SHP77 treated with DMSO at 0.1 percent for 48 hours (cell line): ENCODE measurements at regions not wholly inside any gene's neighbourhood (a gene's known extent, or its start where the extent isn't known, plus 50 kb on each side); places are given as distances from the start of the nearest gene placed in this dataset.
"Not testable (repeated sequence)": the region's sequence is repeated elsewhere in the genome, so short reads cannot be mapped to it uniquely, and the experiment has no call there.

Experiments used
- DNase-seq: peaks from one replicate; lab custom pipeline; 2025; lab: John Stamatoyannopoulos, UW

DNA sequence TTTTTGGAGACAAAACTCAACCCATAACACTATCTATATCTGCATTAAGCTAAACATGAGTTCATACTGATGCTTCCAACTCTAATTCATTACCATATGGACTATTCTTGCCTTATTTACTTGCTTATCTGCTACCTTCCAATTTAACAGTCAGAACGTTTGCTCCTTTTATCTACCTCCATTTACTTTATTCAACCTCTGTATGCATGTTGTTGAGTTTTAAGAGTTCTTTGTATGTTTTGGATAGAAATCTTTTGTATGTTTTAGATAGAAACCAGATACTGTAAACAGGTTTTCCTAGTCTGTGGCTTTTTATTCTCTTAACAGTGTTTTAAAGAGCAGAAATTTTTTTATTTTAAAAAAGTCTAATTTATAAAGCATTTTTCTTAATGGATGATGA lies 542.2 kb upstream of the NDST4 start:
- DNase-seq = no peak

DNA sequence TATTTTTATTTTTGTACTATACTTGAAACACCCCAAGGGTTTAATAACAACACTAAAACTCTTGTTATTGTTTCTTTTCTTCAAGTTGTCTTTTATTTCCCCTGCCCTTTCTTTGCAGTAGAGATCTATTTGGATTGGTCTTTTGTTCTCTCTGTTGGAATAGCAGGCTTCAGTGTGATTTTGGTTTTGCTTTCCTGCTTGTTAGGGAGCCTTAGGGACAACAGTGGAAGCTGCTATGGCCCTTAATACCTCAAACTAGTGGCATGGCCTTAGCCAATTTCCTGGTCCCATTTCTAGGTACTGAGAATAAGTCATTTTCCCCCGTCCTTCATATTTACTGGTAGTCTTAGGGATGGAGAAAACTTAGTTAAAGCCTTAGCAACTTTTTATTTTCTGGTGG lies 535.4 kb upstream of the NDST4 start:
- DNase-seq = no peak

DNA sequence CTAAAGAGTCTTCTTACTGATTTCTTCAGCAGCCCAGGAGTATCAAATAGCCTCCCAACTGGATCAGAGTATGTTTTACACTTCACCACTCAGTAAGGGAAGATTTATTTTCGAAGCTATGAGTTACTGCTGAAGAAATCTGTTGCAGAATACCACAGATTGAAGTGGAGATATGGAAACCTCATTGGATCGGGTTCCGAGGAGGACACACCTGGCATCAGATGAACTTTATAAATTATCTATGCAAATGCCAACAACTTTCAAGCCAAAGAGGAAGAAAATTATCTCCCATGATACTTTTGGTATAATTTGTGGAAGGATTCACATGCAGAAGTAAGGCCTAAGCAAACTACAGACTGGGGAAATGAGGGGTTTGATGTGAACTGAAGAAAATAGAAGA lies 515.9 kb upstream of the NDST4 start:
- DNase-seq = no peak

DNA sequence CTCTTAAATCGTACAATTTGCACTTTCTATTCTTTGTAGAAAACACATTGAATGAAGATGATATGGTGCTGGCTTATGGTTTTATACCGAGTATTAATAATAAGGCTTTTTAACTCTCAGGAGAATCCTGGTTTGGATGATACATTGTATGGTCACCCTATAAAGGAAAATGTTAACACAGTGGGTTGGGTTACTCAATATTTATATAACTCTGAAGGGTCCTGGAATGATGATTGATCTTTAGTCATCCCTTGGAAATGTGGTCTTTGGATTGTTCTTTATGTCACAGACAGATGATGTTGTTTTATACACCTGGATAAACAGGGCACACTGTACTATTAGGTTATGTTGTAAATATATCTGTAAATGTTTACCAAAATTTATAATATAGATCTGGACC lies 496.2 kb upstream of the NDST4 start:
- no peak for DNase-seq

DNA sequence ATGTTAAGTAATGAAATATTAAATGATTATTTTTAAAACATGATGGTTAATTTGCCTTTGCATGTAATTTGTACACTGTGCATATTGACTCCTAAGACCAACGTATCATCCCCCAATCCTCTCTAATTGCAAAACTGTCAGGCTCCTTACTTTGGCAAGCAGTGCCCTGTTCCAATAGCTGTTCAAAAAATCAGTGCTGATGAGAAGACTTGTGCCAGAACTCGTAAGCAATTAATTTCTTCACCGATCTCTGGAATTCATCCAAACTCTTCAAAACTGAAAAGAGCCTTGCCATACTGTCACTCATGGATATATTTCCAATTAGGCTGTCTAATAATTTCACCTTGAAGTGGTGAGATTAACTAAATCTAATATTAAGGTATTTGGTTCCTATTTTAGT lies 493.9 kb upstream of the NDST4 start:
- DNase-seq = no peak

DNA sequence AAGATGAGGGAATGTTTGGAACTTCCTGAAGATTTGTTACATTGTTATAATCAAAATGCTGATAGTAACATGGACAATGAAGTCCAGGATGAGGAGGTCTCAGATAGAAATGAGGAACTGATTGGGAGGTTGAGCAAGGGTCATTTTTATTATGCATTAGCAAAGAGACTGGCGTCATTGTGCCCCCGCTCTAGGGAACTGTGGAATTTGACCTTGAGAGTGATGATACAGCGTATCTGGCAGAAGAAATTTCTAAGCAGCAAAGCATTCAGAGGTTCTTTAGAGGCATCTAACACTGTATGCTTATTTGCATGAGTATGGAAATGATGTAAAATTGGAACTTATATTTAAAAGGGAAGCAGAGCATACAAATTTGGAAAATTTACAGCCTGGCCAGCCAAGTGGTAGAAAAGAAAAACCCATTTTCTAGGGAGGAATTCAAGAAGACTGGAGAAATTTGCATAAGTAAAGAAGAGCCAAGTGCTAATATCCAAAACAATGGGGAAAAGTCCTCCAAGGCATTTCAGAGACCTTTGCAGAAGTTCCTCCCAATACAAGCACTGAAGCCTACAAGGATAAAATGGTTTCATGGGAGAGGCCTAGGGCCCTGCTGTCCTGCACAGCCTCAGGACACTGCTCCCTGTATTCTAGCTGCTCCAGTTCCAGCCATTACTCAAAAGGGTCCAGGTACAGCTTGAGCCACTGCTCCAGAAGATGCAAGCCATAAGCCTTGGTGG lies 483.0 kb upstream of the NDST4 start:
- no peak for DNase-seq

DNA sequence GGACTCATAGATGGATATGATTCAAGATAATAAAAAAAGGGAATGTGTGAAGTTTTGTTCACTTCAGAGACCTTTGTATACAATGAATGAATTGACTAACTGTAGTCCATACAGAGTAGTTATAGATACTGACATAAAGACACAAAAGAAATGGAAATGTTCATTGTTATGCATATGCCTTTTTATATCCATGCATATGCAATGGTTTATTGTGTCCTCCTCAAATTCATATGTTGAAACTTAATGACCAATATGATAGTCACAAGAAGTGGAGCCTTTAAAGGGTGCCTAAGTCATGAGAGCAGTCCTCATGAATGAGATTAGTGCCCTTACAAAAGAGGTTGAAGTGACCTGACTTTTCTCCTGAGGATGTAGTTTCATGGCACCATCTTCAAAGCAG lies 467.5 kb upstream of the NDST4 start:
- DNase-seq = no peak

DNA sequence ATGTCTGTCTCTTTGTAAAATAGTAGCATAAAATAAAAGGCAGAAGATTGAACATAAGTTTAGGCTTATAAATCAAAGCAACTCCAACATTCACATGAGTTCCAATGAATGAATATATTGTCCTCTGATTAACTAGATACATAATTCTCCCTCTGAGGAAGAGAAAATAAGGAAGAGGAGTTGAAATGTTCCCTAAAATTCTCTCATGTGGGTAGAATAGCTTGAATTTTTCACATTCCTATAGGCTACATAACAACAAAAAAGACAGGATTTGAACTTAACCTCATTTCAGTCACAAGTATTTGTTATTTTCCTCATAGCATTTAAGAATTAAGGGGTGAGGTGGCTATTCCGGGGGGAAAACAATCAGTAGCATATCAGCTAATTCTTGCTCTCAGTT lies 462.4 kb upstream of the NDST4 start:
- no peak for DNase-seq

DNA sequence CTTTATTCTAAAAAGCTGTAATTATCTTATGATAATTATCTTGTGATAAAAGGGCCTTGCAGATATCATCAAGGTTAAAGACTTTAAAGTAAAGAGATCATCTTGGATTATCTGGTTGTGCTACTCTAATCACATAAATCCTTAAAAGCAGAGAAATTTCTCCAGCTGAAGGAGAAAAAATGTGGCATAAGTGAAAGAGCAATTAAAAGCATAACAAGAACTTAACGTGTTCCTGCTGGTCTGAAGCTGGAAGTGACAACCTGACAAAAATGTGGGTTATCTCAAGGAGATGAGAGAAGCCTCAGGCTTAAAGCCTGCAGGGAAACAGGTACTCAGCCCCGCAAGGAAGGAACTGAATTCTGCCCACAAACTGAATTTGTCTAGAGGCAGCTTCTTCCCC lies 449.1 kb upstream of the NDST4 start:
- DNase-seq = no peak

DNA sequence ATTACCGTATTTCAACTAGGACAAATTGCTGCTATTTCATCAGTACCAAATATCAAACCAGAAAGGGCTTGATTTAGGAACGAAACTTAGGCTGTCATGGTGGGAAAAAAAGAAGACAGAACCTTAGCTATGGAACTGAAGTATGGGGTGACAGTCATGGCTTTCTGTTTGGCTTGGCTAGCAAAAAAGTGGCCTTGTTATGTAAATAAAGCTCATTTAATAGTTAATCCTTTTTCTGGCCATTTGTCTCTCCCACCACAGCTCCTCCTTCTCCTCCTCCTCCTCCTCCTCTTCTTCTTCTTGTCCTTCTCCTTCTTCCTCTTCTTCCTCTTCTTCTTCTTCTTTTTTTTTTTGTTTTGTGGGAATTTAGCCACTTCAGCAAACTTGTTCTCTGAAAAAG lies 434.7 kb upstream of the NDST4 start:
- DNase-seq = no peak

DNA sequence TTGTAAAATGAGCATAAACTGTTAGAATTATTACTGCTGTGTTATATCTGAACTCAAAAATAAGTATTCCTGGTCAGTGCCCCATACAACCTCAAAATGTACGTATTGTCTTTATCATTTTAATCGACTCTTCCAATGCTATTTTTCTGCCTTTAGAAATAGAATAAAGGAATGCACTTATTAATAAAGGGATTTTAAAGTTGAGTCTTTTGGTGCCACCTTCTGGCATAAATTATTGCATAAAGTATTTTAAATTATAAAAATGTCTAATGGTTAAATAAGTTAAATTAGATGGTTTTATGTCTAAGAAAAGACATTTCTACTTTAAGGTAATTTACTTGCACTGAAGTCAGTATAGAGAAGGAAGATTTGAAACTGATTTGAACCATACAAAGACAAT lies 424.0 kb upstream of the NDST4 start:
- DNase-seq = no peak

DNA sequence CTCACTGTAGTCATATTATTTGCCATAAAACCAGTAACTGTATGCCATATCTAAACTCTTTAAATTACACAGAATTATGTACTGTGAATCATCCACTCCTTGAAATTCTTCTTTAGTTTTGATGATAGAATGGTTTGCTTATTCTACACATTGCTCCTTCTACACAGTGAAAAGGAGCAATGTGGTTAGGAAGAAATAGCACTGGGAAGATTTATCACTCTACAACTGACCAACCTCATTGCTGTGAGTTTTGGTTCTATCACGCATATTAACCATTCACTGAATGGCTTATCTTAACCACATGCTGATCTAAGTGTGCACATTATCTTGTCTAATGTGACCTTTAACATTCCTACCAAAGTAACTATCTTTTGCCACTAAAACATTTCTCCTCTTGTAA lies 415.7 kb upstream of the NDST4 start:
- DNase-seq = no peak

DNA sequence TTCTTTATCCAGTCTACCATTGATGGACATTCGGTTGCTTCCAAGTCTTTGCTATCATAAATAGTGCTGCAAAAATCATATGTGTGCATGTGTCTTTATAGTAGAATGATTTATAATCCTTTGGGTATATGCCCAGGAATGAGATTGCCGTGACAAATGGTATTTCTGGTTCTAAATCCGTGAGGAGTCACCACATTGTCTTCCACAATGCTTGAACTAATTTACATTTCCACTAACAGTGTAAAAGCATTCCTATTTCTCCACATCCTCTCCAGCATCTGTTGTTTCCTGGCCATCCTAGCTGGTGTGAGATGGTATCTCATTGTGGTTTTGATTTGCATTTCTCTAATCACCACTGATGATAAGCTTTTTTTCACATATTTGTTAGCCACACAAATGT lies 406.1 kb upstream of the NDST4 start:
- DNase-seq = not testable (repeated sequence)

DNA sequence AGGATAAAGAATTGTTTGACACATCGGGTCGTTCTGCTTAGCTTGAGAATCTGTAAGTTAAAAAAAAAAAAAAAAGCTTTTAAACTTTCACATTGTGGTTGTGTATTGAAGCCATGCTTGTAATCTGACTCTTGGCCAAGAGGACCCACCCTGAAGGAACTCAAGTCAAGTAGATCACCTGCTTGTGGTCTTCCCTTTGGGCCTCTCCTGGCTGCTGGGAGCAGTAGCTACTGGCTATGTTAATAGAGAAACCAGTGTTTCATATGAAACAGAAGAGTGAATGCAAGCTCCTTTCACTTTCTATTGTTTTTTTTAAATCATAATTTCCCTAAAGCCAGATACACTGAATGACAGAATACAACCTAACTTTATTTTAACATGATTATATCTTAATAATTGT lies 402.4 kb upstream of the NDST4 start:
- DNase-seq = peak; percentile 8

DNA sequence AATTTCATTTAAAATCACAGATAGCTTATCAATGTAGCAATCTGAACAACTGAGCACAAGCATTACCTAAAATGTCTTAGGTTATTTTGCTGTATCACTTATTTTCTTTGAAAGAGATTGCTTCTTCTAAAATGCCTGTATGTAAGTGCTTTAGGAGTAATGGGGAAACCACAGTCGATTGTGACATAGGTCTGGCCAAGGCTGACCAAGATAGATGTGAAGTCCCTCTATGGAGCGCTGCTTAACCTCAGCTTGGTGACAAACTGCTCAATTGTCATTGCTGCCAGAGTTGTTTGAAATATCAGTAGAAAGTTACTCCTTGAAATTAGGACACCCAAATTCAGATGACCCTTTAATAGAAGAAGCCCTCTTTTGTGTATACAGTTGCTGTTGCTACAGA lies 401.9 kb upstream of the NDST4 start:
- no peak for DNase-seq

DNA sequence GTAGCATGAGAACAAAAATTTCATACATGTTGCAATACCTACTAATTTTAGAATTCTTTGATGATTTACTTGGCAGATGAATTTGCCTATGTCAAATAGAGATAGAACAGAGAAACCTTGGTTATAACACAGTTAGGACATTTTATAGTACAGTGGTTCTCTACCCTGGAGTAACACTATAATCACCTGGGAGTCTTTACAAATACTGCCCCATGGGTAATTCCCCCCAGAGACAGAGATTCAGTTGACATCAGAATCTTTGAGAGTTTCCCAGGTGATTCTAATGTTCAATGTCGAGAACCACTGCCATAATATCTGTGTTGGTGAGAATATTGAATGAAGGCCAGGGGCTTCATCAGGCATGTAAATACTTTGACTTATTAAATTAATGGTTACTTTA lies 401.3 kb upstream of the NDST4 start:
- no peak for DNase-seq

DNA sequence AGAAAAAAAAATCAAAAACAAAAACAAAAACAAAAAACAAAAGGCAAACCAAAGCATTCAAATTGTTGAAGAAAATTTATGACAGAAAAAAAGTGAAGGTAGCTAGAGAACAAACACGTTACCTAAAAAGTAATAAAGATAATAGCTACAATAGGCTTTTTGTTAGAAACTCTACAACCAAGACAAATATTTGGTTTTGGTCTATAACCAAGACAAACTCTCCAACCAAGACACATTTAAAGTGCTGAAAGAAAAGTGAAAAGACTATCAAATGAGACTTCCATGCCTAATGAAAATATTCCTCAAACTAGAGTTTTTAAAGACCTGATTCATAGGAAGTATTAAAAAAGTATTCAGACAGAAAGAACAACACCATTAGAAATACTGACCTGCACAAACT lies 391.9 kb upstream of the NDST4 start:
- no peak for DNase-seq

DNA sequence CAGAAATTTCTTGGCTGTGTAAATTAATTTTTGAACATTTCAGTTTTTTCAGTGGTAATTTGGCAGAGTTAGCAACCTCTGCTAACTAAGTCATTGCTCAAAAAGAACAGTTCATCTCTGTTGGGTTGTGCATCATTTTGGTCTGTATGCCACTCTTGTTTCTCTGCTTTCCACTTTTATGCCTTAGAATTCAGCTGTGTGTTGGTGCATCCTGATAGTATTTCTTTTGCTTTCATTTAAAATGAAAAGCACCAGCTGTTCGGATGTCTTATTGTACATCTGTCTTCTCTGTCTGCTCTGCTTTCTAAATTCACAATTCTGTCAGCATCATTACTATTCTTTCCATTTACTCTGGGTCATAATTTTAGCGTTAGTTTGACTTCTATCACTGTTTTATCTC lies 388.2 kb upstream of the NDST4 start:
- no peak for DNase-seq

DNA sequence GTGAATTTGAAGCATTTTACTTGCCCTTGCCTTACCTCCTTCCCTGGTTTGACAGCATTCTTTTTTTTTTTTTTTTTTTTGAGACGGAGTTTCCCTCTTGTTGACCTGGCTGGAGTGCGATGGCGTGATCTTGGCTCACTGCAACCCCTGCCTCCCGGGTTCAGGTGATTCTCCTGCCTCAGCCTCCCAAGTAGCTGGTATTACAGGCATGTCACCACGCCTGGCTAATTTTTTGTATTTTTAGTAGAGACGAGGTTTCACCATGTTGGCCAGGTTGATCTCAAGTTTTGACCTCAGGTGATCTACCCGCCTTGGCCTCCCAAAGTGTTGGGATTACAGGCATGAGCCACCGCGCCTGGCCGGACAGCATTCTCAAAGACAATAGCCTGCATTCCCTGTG lies 380.4 kb upstream of the NDST4 start:
- DNase-seq = not testable (repeated sequence)

DNA sequence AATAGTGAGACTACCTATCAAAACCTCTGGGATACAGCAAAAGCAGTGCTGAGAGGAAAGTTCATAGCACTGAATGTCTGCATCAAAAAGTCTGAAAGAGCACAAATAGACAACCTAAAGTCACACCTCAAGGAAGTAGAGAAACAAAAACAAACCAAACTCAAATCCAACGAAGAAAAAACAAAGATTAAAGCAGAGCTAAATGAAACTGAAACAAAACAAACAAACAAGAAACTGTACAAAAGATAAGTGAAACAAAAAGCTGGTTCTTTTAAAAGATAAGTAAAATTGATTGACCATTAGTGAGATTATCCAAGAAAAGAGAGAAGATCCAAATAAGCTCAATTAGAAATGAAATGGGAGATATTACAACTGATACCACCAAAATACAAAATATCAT lies 378.3 kb upstream of the NDST4 start:
- DNase-seq = no peak

DNA sequence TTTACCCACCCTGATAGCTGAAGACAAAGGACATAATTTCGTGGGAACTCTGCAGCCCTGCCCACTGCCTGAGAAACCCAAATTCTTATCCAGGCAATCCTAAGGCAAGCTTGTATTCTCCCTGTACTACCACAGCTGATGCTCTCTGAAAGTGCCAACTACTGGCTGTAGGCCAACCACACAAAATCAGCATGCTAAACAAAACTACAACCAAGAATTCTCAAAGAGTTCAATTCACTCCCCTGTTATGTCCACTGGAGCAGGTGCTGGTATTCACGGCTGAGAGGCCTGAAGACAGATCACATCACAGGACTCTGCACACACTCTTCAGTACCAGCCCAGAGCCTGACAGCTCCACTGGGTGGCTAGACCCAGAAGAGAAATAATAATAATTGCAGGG lies 375.9 kb upstream of the NDST4 start:
- no peak for DNase-seq

DNA sequence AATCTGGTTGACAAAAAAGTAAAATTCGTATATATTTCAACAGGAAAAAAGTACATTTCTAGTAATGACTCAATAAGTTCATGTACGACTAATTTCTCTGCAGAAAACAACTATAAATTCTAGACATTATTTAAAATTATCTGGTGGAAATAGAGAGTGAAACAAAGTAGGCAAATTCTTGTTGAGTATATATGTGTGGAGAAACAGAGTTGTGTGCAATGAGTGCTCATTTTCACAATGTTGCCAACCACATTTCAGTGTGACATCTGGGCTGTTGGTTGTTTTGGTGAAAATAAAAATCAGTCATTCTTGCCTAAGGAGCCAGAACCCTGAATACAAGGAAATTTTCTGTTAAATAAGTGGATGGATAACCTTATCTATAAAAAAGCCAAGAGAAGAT lies 372.0 kb upstream of the NDST4 start:
- DNase-seq = no peak

DNA sequence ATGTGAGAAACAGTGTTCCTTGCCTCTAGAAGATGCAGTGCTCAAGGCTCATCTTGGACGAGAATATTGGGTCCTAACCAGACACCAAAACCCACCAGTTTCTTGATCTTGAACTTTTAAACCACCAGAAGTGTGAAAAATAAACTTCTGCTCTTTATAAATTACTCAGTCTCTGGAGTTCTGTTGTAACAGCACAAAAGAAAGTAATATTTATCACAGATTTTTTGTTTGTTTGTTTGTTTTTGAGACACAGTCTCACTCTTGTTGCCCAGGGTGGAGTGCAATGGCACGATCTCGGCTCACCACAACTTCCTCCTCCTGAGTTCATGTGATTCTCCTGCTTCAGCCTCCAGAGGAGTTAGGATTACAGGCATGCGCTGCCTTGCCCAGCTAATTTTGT lies 371.1 kb upstream of the NDST4 start:
- no peak for DNase-seq

DNA sequence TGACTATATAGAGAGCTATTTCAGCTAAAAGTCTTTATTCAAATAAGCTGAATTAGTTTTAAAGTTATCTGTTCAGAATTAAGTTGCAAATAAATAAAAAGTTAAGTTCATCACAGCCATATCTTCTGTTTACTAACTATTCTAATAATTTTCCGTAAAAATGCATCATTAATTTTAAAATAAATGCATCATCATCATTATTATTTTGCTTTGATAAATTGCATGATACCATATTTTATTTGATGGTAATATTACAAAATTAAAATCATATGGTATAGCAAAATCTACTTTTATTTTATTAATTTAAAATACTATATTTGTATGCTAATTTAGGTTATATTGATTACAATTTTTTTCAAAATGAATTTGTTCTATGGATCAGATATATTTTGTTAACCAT lies 357.3 kb upstream of the NDST4 start:
- DNase-seq = no peak

DNA sequence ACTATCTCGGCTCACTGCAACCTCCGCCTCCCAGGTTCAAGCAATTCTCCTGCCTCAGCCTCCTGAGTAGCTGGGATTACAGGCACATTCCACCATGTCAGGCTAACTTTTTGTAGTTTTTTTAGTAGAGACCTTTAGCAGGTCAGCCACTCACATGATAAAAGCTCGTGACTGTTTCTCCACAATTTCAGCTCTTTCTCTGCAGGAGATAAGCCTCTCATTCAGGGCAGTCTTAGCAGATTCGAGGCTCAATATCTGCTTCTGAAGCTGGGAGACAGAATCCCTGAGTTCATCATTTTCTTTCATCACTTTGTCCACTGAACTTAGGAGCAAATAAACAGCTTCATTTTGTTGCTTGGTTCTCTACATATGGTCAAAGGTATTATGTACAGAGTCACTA lies 345.9 kb upstream of the NDST4 start:
- not testable (repeated sequence) for DNase-seq
